ENCODE measurements at regions not wholly inside any gene's neighbourhood (a gene's known extent, or its start where the extent isn't known, plus 50 kb on each side); places are given as distances from the start of the nearest gene placed in this dataset.

GRCh38 chr13:107685876-107686275 is 529.5 kb downstream of the LIG4 start:
- DNase-seq = no peak
- no peaks in the 10 kb centered on the region for H3K79me2 ChIP-seq (ENCODE audit: insufficient read depth, low read length)
- no peaks in the 10 kb centered on the region for H4K20me1 ChIP-seq (ENCODE audit: control insufficient read depth, insufficient read depth, insufficient read length)
- no peak overlapping the region for H3K4me2 ChIP-seq (ENCODE audit: insufficient read depth, insufficient read length, low read length)
- no peak overlapping the region for H2BK20ac ChIP-seq (ENCODE audit: low read depth, low read length, poor library complexity, severe bottlenecking)
- H2BK12ac ChIP-seq (ENCODE audit: insufficient read length, low read depth, low read length) = no peak overlapping the region
- H3K9ac ChIP-seq (ENCODE audit: extremely low read depth, insufficient read length, low read length) = no peak overlapping the region
- no peak overlapping the region for H2AK5ac ChIP-seq (ENCODE audit: insufficient read length, low read length)
- H2BK120ac ChIP-seq (ENCODE audit: low read depth, low read length, poor library complexity, severe bottlenecking) = no peak overlapping the region
- no peaks in the 10 kb centered on the region for H3K23me2 ChIP-seq (ENCODE audit: insufficient read length, low read depth, low read length, poor library complexity, severe bottlenecking)
- no peak overlapping the region for H4K8ac ChIP-seq (replicated peaks; ENCODE audit: insufficient read length, low read depth, low read length)
- Mint-ChIP-seq H3K36me3 (ENCODE audit: insufficient read depth in 1 of 3, low read depth in 3 of 3) (no peaks in the 10 kb centered on the region), H3K27ac (no peak overlapping the region), H3K9me3 (no peaks in the 10 kb centered on the region), H3K4me3 (no peak overlapping the region), H3K4me1 (peaks cover 18 to 25% of the 10 kb centered on the region in 2 experiments), H3K27me3 (ENCODE audit: low read depth) (no peaks in the 10 kb centered on the region)
- no peaks in the 10 kb centered on the region for H3K79me1 ChIP-seq (ENCODE audit: insufficient read depth, low read depth, low read length, poor library complexity, severe bottlenecking)
- no peak overlapping the region for H3K4ac ChIP-seq (ENCODE audit: low read depth, low read length)
- no peak overlapping the region for H2BK5ac ChIP-seq (ENCODE audit: insufficient read length, low read length)
- WGBS (ENCODE audit: extremely low coverage, insufficient read length, low lambda C conversion rate) = no CpG with 5 or more reads among the region's 9 CpGs
- H3K18ac ChIP-seq (ENCODE audit: insufficient read length, low read depth, low read length) = no peak overlapping the region
- no peak overlapping the region for H3T11ph ChIP-seq (ENCODE audit: low read length)
- no peak overlapping the region for H4K91ac ChIP-seq (ENCODE audit: insufficient read length, low read depth, low read length)
- H3K27me3 ChIP-seq (ENCODE audit: insufficient read depth, low read length) = no peaks in the 10 kb centered on the region
- H3K56ac ChIP-seq (ENCODE audit: insufficient read length, low read depth, low read length) = no peak overlapping the region
- H3K9me3 ChIP-seq (ENCODE audit: control insufficient read depth, low read depth, low read length) = no peaks in the 10 kb centered on the region
- peaks cover 4% of the 10 kb centered on the region; the same call in 1 of the 2 replicates for H3K4me1 ChIP-seq (ENCODE audit: insufficient read depth, low read length)
- no peak overlapping the region for H3K23ac ChIP-seq (ENCODE audit: insufficient read length, low read depth, low read length)
- no peak overlapping the region for H2BK15ac ChIP-seq (ENCODE audit: low read depth, low read length)
- no peak overlapping the region for H3K27ac ChIP-seq (ENCODE audit: insufficient read length, low read depth, low read length)
- H4K5ac ChIP-seq (ENCODE audit: insufficient read length, low read depth, low read length) = no peak overlapping the region
- no peak overlapping the region for H3K14ac ChIP-seq (ENCODE audit: insufficient read depth, low read length)
- H2AFZ ChIP-seq (ENCODE audit: low read length) = no peak overlapping the region
- TF ChIP-seq CTCF (conservative IDR thresholded peaks at IDR 0.05) = no peak

Measured in H9 (cell line).